ENCODE measurements at regions not wholly inside any gene's neighbourhood (a gene's known extent, or its start where the extent isn't known, plus 50 kb on each side); places are given as distances from the start of the nearest gene placed in this dataset.

GRCh38 chr22:27434898-27435297, 366.7 kb downstream of the MN1 start:
- no peak for TF ChIP-seq CTCF (IDR thresholded peaks at IDR 0.05)
- no peak for TF ChIP-seq POLR2A (IDR thresholded peaks at IDR 0.05)

All from prostate gland (tissue), 2 donors.